H1 (cell line): ENCODE measurements at regions not wholly inside any gene's neighbourhood (a gene's known extent, or its start where the extent isn't known, plus 50 kb on each side); places are given as distances from the start of the nearest gene placed in this dataset.

Experiments
- CTCF ChIA-PET: fragments of 300-600 bp; sonication (Branson Sonifier 250); formaldehyde crosslinking; loops from one replicate; lab custom pipeline; 2021; ENCODE audit not compliant: partially characterized antibody; lab: Charles Lee
- POLR2A ChIA-PET: fragments of 300-600 bp; sonication (Branson Sonifier 250); formaldehyde crosslinking; loops from one replicate; lab custom pipeline; 2021; ENCODE audit warnings: inconsistent platforms; ENCODE audit not compliant: partially characterized antibody; lab: Charles Lee
- DNase-seq, 2 experiments: peaks; one replicate each; pipeline versions ENCODE4 v3.0.0 to v3.0.0-alpha.2; 2010 to 2022; ENCODE audit warnings: low spot score in 2 of 2, low read depth in 1 of 2, mixed read lengths in 1 of 2
- FAIRE-seq: peaks from 2 replicates; lab custom pipeline; 2011; peaks lifted over from hg19 to GRCh38; lab: Jason Lieb, UNC
- H2AFZ ChIP-seq: 2 replicates; pipeline ENCODE4 v1.8.1; 2012; ENCODE audit warnings: low read length, inconsistent platforms
- H2AK5ac ChIP-seq: 2 replicates; pipeline ENCODE4 v1.6.1; 2013; ENCODE audit warnings: low read depth, low read length
- H2BK120ac ChIP-seq: replicated peaks from 2 replicates; pipeline ENCODE3; 2013; ENCODE audit warnings: low read depth, low read length, inconsistent platforms
- H2BK12ac ChIP-seq: 2 replicates; pipeline ENCODE4 v1.6.1; 2013; ENCODE audit warnings: low read depth, low read length
- H2BK15ac ChIP-seq: 2 replicates; pipeline ENCODE4 v1.6.1; 2013; ENCODE audit warnings: low read length
- H2BK20ac ChIP-seq: 2 replicates; pipeline ENCODE4 v1.6.1; 2013; ENCODE audit warnings: low read length
- H2BK5ac ChIP-seq: 2 replicates; pipeline ENCODE4 v1.6.1; 2013; ENCODE audit warnings: low read depth, low read length
- H3K14ac ChIP-seq: 2 replicates; pipeline ENCODE4 v1.6.1; 2013; ENCODE audit warnings: inconsistent platforms; ENCODE audit not compliant: insufficient read length
- H3K18ac ChIP-seq: 2 replicates; pipeline ENCODE4 v1.6.1; 2013; ENCODE audit warnings: low read length; ENCODE audit errors: extremely low read depth
- H3K23ac ChIP-seq: 2 replicates; pipeline ENCODE4 v1.6.1; 2013; ENCODE audit warnings: inconsistent platforms; ENCODE audit not compliant: insufficient read length
- H3K23me2 ChIP-seq: 2 replicates; pipeline ENCODE4 v1.6.1; 2013; ENCODE audit warnings: low read depth, low read length
- H3K27ac ChIP-seq: 2 replicates; pipeline ENCODE4 v1.6.1; 2011; ENCODE audit warnings: low read depth, low read length, inconsistent platforms
- H3K27me3 ChIP-seq, 4 experiments: replicated peaks in 1 of 4; 1 replicate in 1 of 4; 2 replicates in 3 of 4; pipeline versions ENCODE4 v1.6.1 to v1.8.1; 2011 to 2013; ENCODE audit warnings: low read length in 3 of 4, mild to moderate bottlenecking in 3 of 4, inconsistent platforms in 2 of 4, mixed read lengths in 2 of 4, moderate library complexity in 1 of 4; ENCODE audit not compliant: control insufficient read depth in 3 of 4, insufficient read depth in 3 of 4; ENCODE audit errors: extremely low read depth in 1 of 4
- H3K36me3 ChIP-seq, 4 experiments: 2 replicates each; pipeline versions ENCODE4 v1.6.1 to v1.8.1; 2011 to 2013; ENCODE audit warnings: mild to moderate bottlenecking in 4 of 4, low read length in 3 of 4, moderate library complexity in 2 of 4, control low read depth in 1 of 4, inconsistent platforms in 1 of 4; ENCODE audit not compliant: insufficient read depth in 4 of 4, control insufficient read depth in 2 of 4
- H3K4ac ChIP-seq: replicated peaks from 2 replicates; pipeline ENCODE3; 2013; ENCODE audit warnings: low read length, low read depth, mixed read lengths, inconsistent platforms; ENCODE audit not compliant: insufficient read length
- H3K4me1 ChIP-seq, 4 experiments: replicated peaks in 1 of 4; 1 replicate in 1 of 4; 2 replicates in 3 of 4; pipeline versions ENCODE4 v1.6.1 to v1.8.1; 2011 to 2013; ENCODE audit warnings: low read length in 3 of 4, inconsistent platforms in 2 of 4, mixed read lengths in 1 of 4; ENCODE audit not compliant: insufficient read depth in 4 of 4, control insufficient read depth in 3 of 4
- H3K4me2 ChIP-seq, 2 experiments: 2 replicates each; pipeline versions ENCODE4 v1.6.1 to v1.8.1; 2011 to 2013; ENCODE audit warnings: low read depth in 2 of 2, low read length in 2 of 2, control low read depth in 1 of 2, inconsistent platforms in 1 of 2, mild to moderate bottlenecking in 1 of 2; ENCODE audit not compliant: insufficient read depth in 1 of 2
- H3K4me3 ChIP-seq, 4 experiments: fragments of 200-600, 300-600 bp in 1 of 4; sonication (generic), shearing (Covaris generic), sonication (Bioruptor Twin) in 1 of 4; 2 replicates each; pipeline versions ENCODE4 v1.5.1 to v1.8.1; 2011 to 2016; ENCODE audit warnings: low read length in 4 of 4, low read depth in 3 of 4, control low read depth in 2 of 4, inconsistent platforms in 2 of 4, mild to moderate bottlenecking in 2 of 4, mixed read lengths in 1 of 4, moderate library complexity in 1 of 4; ENCODE audit not compliant: insufficient read depth in 2 of 4; ENCODE audit errors: extremely low read depth in 1 of 4
- H3K56ac ChIP-seq: replicated peaks from 2 replicates; pipeline ENCODE3; 2013; ENCODE audit warnings: low read depth, mild to moderate bottlenecking, mixed read lengths, low read length, inconsistent platforms; ENCODE audit not compliant: insufficient read length
- H3K79me1 ChIP-seq: 2 replicates; pipeline ENCODE4 v1.6.1; 2013; ENCODE audit warnings: low read depth, low read length, control low read depth
- H3K79me2 ChIP-seq, 2 experiments: 2 replicates each; pipeline versions ENCODE4 v1.6.1 to v1.8.1; 2012 to 2013; ENCODE audit warnings: low read length in 2 of 2, mild to moderate bottlenecking in 2 of 2, inconsistent platforms in 1 of 2; ENCODE audit not compliant: insufficient read depth in 2 of 2, control insufficient read depth in 1 of 2
- H3K9ac ChIP-seq, 4 experiments: replicated peaks in 1 of 4; 1 replicate in 1 of 4; 2 replicates in 3 of 4; pipeline versions ENCODE4 v1.6.1 to v1.8.1; 2011 to 2013; ENCODE audit warnings: low read depth in 3 of 4, low read length in 3 of 4, control low read depth in 2 of 4, mild to moderate bottlenecking in 2 of 4, moderate library complexity in 2 of 4, inconsistent platforms in 1 of 4; ENCODE audit errors: extremely low read depth in 1 of 4
- H3K9me3 ChIP-seq, 2 experiments: 2 replicates each; pipeline versions ENCODE4 v1.6.1 to v1.8.1; 2012 to 2013; ENCODE audit warnings: mild to moderate bottlenecking in 2 of 2, moderate library complexity in 2 of 2, control low read depth in 1 of 2, inconsistent platforms in 1 of 2, low read depth in 1 of 2, low read length in 1 of 2, mixed read lengths in 1 of 2; ENCODE audit not compliant: insufficient read depth in 2 of 2
- H4K20me1 ChIP-seq, 2 experiments: replicated peaks in 1 of 2; 2 replicates each; pipeline versions ENCODE3 to v1.8.1; 2011 to 2013; ENCODE audit warnings: inconsistent platforms in 2 of 2, low read length in 2 of 2, mild to moderate bottlenecking in 1 of 2; ENCODE audit not compliant: insufficient read depth in 2 of 2, control insufficient read depth in 1 of 2
- H4K5ac ChIP-seq: 2 replicates; pipeline ENCODE4 v1.6.1; 2013; ENCODE audit warnings: low read length, low read depth, mixed read lengths, inconsistent platforms; ENCODE audit not compliant: insufficient read length
- H4K8ac ChIP-seq: 2 replicates; pipeline ENCODE4 v1.8.0; 2013; ENCODE audit warnings: mild to moderate bottlenecking, moderate library complexity, low read length, inconsistent platforms; ENCODE audit not compliant: insufficient read depth; ENCODE audit errors: extremely low read depth
- H4K91ac ChIP-seq: replicated peaks from 2 replicates; pipeline ENCODE3; 2013; ENCODE audit warnings: low read length, mixed read lengths, inconsistent platforms; ENCODE audit not compliant: insufficient read length
- ASH2L ChIP-seq: fragments of 200-600, 300-600 bp; sonication (generic); IDR thresholded peaks from one replicate; pipeline ENCODE4 v1.7.1; 2017; ENCODE audit warnings: low read length
- ATF2 ChIP-seq: IDR thresholded peaks from 2 replicates; pipeline ENCODE4 v1.6.1; 2012; ENCODE audit warnings: low read length, inconsistent platforms
- CBX8 ChIP-seq: fragments of 300-800, 300-1000 bp; sonication (generic); IDR thresholded peaks from 2 replicates; pipeline ENCODE4 v1.7.1; 2016; ENCODE audit warnings: low read depth, low read length, borderline replicate concordance
- NRF1 ChIP-seq: IDR thresholded peaks from 2 replicates; pipeline ENCODE4 v1.6.1; 2011; ENCODE audit warnings: mild to moderate bottlenecking, low read depth, low read length, improper control_type of control experiment
- POLR2A ChIP-seq, 2 experiments: IDR thresholded peaks; 1 replicate in 1 of 2; 2 replicates in 1 of 2; pipeline ENCODE4 v1.6.1; 2011; ENCODE audit warnings: low read depth in 2 of 2, low read length in 2 of 2, mild to moderate bottlenecking in 2 of 2; ENCODE audit errors: control extremely low read depth in 1 of 2
- SP1 ChIP-seq: IDR thresholded peaks from 2 replicates; pipeline ENCODE4 v1.6.1; 2011; ENCODE audit warnings: low read depth, low read length
- SP2 ChIP-seq: IDR thresholded peaks from 2 replicates; pipeline ENCODE4 v1.6.1; 2012; ENCODE audit warnings: mild to moderate bottlenecking, low read length, inconsistent platforms
- SP4 ChIP-seq: IDR thresholded peaks from 2 replicates; pipeline ENCODE4 v1.6.1; 2012; ENCODE audit warnings: low read length, inconsistent platforms
- TAF1 ChIP-seq: IDR thresholded peaks from 2 replicates; pipeline ENCODE4 v1.6.1; 2011; ENCODE audit warnings: mild to moderate bottlenecking, low read depth, low read length
- TBP ChIP-seq: IDR thresholded peaks from 2 replicates; pipeline ENCODE4 v1.6.1; 2011; ENCODE audit warnings: low read depth, low read length, improper control_type of control experiment
- WGBS, 2 experiments: shearing (Covaris generic) in 1 of 2; methylation state at CpG; one replicate each; pipeline versions ENCODE4 v1.1.6 to v1.1.7; 2013 to 2015; ENCODE audit warnings: low lambda C conversion rate in 2 of 2, mixed read lengths in 2 of 2, inconsistent platforms in 1 of 2, low coverage in 1 of 2, missing lambda C conversion rate in 1 of 2; ENCODE audit not compliant: insufficient replicate concordance in 2 of 2, insufficient coverage in 1 of 2, insufficient read length in 1 of 2; ENCODE audit errors: extremely low coverage in 1 of 2, missing lambda C conversion rate in 1 of 2; 5-methylcytosine and 5-hydroxymethylcytosine counted together

DNA sequence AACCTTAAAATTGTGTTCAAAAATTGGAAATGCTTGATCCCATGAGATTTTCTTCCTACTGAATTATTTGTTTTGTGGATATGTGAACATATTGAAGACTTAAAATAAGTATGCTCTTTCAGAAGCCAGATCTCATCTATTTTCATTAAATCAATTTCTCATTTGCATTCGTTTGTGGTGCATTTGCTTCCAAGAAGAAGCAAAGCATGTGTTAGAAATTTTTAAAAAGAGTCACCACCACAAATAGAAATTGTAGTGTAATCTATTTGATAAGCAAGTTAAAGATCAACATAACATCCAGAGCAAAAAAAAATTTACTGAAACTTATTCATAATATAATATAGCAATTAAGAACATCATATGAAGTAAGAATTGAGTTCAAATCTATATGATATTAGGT is 300.9 kb upstream of the SYT4 start:
- ChIA-PET POLR2A (no interaction called here), CTCF (interaction anchor here (0.6 to 2.0 kb wide), 2 partner anchors 10 kb away, joined by 3 to 11 read pairs; no protein-coding TSS in a partner anchor)
- no peak overlapping the region for H3K56ac ChIP-seq
- no peak overlapping the region for H2AFZ ChIP-seq
- no peaks in the 10 kb centered on the region for H3K9me3 ChIP-seq
- H2BK12ac ChIP-seq: no peak overlapping the region
- no peak overlapping the region for H3K4me3 ChIP-seq
- no peak overlapping the region for H4K8ac ChIP-seq
- H3K18ac ChIP-seq: no peak overlapping the region
- H3K4me1 ChIP-seq: no peaks in the 10 kb centered on the region
- WGBS, 2 experiments: 82% methylated on average over 1 of the region's 1 CpG; no CpG with 5 or more reads in 1 of the 2 experiments
- H3K4me2 ChIP-seq: no peak overlapping the region
- H3K27ac ChIP-seq: no peak overlapping the region
- FAIRE-seq (no peak), DNase-seq (no peak)
- no peak overlapping the region for H4K5ac ChIP-seq
- no peak overlapping the region for H2AK5ac ChIP-seq
- H3K9ac ChIP-seq: no peak overlapping the region
- H2BK5ac ChIP-seq: no peak overlapping the region
- no peaks in the 10 kb centered on the region for H3K79me2 ChIP-seq
- H3K23ac ChIP-seq: no peak overlapping the region
- H4K91ac ChIP-seq: no peak overlapping the region
- no peaks in the 10 kb centered on the region for H4K20me1 ChIP-seq
- no peaks in the 10 kb centered on the region for H3K36me3 ChIP-seq
- H3K27me3 ChIP-seq: no peaks in the 10 kb centered on the region
- no peak overlapping the region for H3K14ac ChIP-seq
- no peak overlapping the region for H2BK120ac ChIP-seq
- no peak overlapping the region for H2BK20ac ChIP-seq
- no peak overlapping the region for H2BK15ac ChIP-seq
- H3K79me1 ChIP-seq: no peaks in the 10 kb centered on the region
- H3K23me2 ChIP-seq: no peaks in the 10 kb centered on the region
- H3K4ac ChIP-seq: no peak overlapping the region
- TF ChIP-seq SP4: no peak
- TF ChIP-seq SP1: no peak
- no peak for TF ChIP-seq ATF2
- TF ChIP-seq POLR2A (IDR thresholded peaks at IDR 0.05; ENCODE audit: control extremely low read depth in 1 of 2, low read depth in 2 of 2, low read length in 2 of 2): no peak
- no peak for TF ChIP-seq ASH2L
- no peak for TF ChIP-seq NRF1
- no peak for TF ChIP-seq CBX8
- TF ChIP-seq TBP: no peak
- no peak for TF ChIP-seq SP2
- no peak for TF ChIP-seq TAF1
